Bronchial epithelial cell (primary cell): ENCODE measurements at regions not wholly inside any gene's neighbourhood (a gene's known extent, or its start where the extent isn't known, plus 50 kb on each side); places are given as distances from the start of the nearest gene placed in this dataset.
"Not testable (repeated sequence)": the region's sequence is repeated elsewhere in the genome, so short reads cannot be mapped to it uniquely, and the experiment has no call there.

ENCODE experiments used
- DNase-seq: peaks from one replicate; pipeline ENCODE4 v3.0.0-alpha.2; 2010; ENCODE audit warnings: low read depth
- FAIRE-seq: peaks from 2 replicates; lab custom pipeline; 2011; peaks lifted over from hg19 to GRCh38; lab: Jason Lieb, UNC
- H3K27me3 ChIP-seq: 2 replicates; pipeline ENCODE4 v1.5.1; 2011; ENCODE audit warnings: low read length; ENCODE audit not compliant: control insufficient read depth, insufficient read depth
- H3K36me3 ChIP-seq: 2 replicates; pipeline ENCODE4 v1.5.1; 2011; ENCODE audit warnings: low read length; ENCODE audit not compliant: control insufficient read depth, insufficient read depth
- H3K4me3 ChIP-seq: 2 replicates; pipeline ENCODE4 v1.5.1; 2011; ENCODE audit warnings: mild to moderate bottlenecking, low read depth, low read length, control low read depth
- TF ChIP-seq, protein P1 (sequence below): IDR thresholded peaks from 2 replicates; pipeline ENCODE4 v1.5.1; 2011; ENCODE audit warnings: mild to moderate bottlenecking, moderate library complexity, low read length, control low read depth, inconsistent platforms; ENCODE audit not compliant: insufficient read depth, severe bottlenecking

DNA sequence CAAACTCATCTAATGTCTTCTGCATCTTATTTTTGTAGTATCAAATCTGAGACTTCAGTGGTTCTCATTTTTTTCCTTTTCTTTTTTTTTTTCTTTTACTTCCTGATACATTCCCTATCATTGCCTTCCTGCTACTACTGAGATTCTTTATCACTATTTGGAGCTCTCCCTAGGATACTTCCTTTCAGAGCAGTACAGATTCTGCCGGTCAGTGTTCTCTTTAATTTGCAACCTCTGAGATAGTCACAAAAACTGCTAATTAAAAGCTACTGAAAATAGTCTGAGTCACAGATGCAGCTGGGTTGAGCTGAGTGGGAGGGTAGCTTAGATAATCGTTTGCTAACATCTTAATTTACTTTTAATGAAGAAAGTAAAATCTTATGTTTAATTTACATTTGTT lies 1279.7 kb downstream of the ARAP2 start:
- FAIRE-seq (no peak), DNase-seq (no peak)
- no peaks in the 10 kb centered on the region for H3K27me3 ChIP-seq
- no peak overlapping the region for H3K4me3 ChIP-seq
- TF ChIP-seq, protein P1, sequence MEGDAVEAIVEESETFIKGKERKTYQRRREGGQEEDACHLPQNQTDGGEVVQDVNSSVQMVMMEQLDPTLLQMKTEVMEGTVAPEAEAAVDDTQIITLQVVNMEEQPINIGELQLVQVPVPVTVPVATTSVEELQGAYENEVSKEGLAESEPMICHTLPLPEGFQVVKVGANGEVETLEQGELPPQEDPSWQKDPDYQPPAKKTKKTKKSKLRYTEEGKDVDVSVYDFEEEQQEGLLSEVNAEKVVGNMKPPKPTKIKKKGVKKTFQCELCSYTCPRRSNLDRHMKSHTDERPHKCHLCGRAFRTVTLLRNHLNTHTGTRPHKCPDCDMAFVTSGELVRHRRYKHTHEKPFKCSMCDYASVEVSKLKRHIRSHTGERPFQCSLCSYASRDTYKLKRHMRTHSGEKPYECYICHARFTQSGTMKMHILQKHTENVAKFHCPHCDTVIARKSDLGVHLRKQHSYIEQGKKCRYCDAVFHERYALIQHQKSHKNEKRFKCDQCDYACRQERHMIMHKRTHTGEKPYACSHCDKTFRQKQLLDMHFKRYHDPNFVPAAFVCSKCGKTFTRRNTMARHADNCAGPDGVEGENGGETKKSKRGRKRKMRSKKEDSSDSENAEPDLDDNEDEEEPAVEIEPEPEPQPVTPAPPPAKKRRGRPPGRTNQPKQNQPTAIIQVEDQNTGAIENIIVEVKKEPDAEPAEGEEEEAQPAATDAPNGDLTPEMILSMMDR: no peak
- H3K36me3 ChIP-seq: no peaks in the 10 kb centered on the region

DNA sequence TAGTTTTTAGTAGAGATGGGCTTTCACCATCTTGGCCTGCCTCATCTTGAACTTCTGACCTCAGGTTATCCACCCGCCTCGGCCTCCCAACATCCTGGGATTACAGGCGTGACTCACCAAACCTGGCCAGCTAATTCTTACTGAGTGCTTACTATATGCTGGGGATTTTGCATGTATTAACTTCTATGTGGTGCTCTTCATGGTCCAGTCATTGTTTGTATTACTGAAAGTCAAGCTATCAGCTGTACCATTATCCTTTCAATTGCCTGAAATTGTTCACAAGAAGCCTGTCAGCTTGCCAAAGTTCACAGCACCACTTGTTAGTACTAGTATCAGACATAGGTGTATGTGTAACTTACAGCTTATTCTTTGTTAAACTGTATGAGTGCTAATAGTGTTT lies 1272.1 kb downstream of the ARAP2 start:
- Histone ChIP-seq H3K36me3 (no peaks in the 10 kb centered on the region), H3K27me3 (no peaks in the 10 kb centered on the region), H3K4me3 (no peak overlapping the region)
- TF ChIP-seq, protein P1: no peak
- FAIRE-seq (no peak), DNase-seq (peak; percentile 97)

DNA sequence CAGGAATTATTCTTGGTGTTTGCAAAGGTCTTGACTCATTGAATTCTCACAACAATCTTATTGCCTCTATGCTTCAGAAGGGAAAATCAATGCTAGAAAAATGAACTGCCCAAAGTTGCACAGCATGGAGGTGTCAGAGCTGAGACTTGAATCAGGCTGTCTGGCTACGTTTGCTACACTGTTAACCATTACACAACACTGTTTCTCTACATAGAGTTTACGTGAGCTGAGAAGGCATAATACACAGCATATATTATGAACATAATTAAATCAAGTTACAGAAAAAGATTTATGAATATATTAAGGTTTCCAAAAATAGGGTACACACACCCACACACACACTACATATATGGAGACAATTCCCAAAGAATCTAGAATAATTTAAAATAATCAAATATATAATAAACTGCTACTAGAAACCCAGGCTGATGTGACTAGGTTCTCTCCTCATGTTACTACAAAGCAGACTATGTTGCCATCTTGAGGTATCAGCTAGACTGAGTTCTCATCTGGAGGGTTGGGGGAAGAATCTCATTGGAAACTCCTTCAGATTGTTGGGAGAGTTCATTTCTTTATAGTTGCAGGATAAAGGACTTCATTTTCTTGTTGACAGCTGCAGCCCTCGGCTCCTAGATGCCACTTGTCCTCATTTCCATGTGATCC lies 1270.5 kb downstream of the ARAP2 start:
- FAIRE-seq: no peak
- H3K4me3 ChIP-seq: no peak overlapping the region
- no peak for DNase-seq
- no peaks in the 10 kb centered on the region for H3K27me3 ChIP-seq
- TF ChIP-seq, protein P1: no peak
- no peaks in the 10 kb centered on the region for H3K36me3 ChIP-seq

DNA sequence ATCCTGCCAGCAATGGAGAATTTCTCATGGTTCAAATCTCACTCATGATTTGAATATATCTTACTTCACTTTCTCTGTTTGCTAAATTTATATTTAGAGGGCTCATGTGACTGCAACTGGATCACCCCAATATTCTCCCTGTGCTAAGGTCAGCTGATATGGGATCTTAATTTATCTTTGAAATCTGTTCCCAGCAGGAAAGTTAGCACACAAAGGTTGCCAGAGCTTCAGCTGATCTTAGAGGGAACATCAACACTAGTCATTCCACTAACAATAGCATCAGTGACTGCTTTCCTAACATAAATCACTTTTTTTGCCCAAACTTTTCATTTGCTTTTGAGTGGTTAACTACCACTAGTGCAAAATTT lies 1270.0 kb downstream of the ARAP2 start:
- no peak for FAIRE-seq
- TF ChIP-seq, protein P1: no peak
- no peak for DNase-seq
- Histone ChIP-seq H3K4me3 (no peak overlapping the region), H3K27me3 (no peaks in the 10 kb centered on the region), H3K36me3 (no peaks in the 10 kb centered on the region)

DNA sequence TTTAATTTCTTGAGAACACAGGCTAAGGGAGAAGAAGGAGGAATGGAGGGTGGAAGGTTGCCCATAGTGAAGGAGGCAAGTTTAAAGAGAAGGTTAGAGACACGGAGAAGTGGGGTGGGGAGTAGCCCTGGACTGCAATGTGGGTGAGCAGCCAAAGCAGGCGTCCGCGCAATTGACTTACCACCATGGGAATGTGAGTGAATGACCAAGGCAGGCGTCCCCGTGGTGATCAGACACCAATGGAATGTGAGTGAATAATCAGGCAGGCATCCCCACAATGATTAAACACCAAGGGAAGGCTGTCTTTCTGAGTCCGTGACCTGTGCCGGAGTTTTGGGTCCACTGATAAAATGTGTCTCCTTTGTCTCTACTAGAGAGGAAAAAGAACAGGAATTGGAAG lies 1223.1 kb downstream of the ARAP2 start:
- not testable (repeated sequence) for FAIRE-seq, H3K4me3 ChIP-seq, H3K36me3 ChIP-seq, H3K27me3 ChIP-seq
- DNase-seq: peak; percentile 56

DNA sequence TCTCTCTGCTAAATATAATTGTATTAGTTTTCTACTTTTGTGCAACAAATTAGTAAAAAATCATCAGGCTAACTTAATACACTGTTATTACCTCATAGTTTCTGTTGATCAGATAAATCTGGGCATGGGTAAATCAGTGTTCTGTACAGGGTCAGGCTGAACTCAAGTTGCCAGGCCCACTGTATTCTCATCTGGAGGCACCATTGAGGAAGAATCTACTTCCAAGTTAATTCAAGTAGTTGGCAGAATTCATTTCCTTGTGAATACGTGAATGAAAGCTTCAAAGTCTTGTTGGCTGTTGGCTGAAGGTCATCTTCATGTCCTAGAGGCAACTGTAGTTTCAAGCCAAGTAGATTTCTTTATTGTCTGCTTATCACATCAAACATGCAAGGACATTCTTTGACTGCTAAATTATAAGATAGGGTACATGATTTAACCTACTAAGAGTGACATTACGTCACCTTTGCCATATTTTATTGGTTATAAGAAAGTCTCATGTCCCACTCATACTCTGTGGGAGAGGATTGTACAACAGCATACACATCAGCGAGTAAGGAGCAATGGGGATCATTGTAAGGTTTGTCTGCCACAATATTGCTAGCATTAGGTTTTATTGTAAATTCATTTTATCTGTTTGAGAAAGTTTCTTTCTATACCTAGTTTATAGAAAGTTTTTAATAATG lies 1219.0 kb downstream of the ARAP2 start:
- H3K27me3 ChIP-seq: no peaks in the 10 kb centered on the region
- H3K36me3 ChIP-seq: no peaks in the 10 kb centered on the region
- TF ChIP-seq, protein P1: no peak
- no peak overlapping the region for H3K4me3 ChIP-seq
- FAIRE-seq (no peak), DNase-seq (no peak)
